GM12891 (cell line): ENCODE measurements at regions not wholly inside any gene's neighbourhood (a gene's known extent, or its start where the extent isn't known, plus 50 kb on each side); places are given as distances from the start of the nearest gene placed in this dataset.

Source experiments
- PAX5 ChIP-seq: IDR thresholded peaks from 2 replicates; pipeline ENCODE4 v1.6.1; 2011; ENCODE audit warnings: low read length, moderate library complexity, mild to moderate bottlenecking; ENCODE audit not compliant: insufficient read depth, severe bottlenecking
- POLR2A ChIP-seq: IDR thresholded peaks from 2 replicates; pipeline ENCODE4 v1.6.1; 2011; ENCODE audit warnings: low read depth, low read length, control low read depth
- POLR2AphosphoS5 ChIP-seq: IDR thresholded peaks from 2 replicates; pipeline ENCODE4 v1.6.1; 2011; ENCODE audit warnings: low read depth, low read length, control low read depth
- POU2F2 ChIP-seq: IDR thresholded peaks from 2 replicates; pipeline ENCODE4 v1.6.1; 2011; ENCODE audit warnings: low read depth, mild to moderate bottlenecking, control low read depth, low read length, moderate library complexity
- SPI1 ChIP-seq: IDR thresholded peaks from 2 replicates; pipeline ENCODE4 v1.6.1; 2011; ENCODE audit warnings: low read depth, low read length, control low read depth
- TAF1 ChIP-seq: IDR thresholded peaks from 2 replicates; pipeline ENCODE4 v1.6.1; 2011; ENCODE audit warnings: low read depth, low read length, control low read depth

GRCh38 chr15:85992224-85992623 is 87.4 kb upstream of the AGBL1 start:
- TF ChIP-seq POLR2AphosphoS5 (no peak), POLR2A (no peak), SPI1 (no peak), TAF1 (no peak), PAX5 (no peak), POU2F2 (no peak)
